Mesenchymal stem cell (in vitro differentiated cells and primary cell): ENCODE measurements at regions not wholly inside any gene's neighbourhood (a gene's known extent, or its start where the extent isn't known, plus 50 kb on each side); places are given as distances from the start of the nearest gene placed in this dataset.

ENCODE experiments used
- DNase-seq: peaks from one replicate; pipeline ENCODE4 v3.0.0-alpha.2; 2013
- H2AFZ ChIP-seq: one replicate; pipeline ENCODE4 v1.6.1; 2013; ENCODE audit warnings: low read depth, mild to moderate bottlenecking, control low read depth, inconsistent platforms, low read length, moderate library complexity
- H2AK5ac ChIP-seq: 2 replicates; pipeline ENCODE4 v1.6.1; 2013; ENCODE audit warnings: low read length, moderate library complexity, mild to moderate bottlenecking, inconsistent platforms; ENCODE audit not compliant: severe bottlenecking
- H2BK120ac ChIP-seq: one replicate; pipeline ENCODE4 v1.6.1; 2013; ENCODE audit warnings: low read depth, mild to moderate bottlenecking, inconsistent platforms, low read length, moderate library complexity
- H2BK12ac ChIP-seq, 2 experiments: one replicate each; pipeline ENCODE4 v1.6.1; 2013; ENCODE audit warnings: inconsistent platforms in 2 of 2, low read length in 2 of 2, mild to moderate bottlenecking in 2 of 2, moderate library complexity in 2 of 2, control low read depth in 1 of 2
- H2BK15ac ChIP-seq: one replicate; pipeline ENCODE4 v1.6.1; 2013; ENCODE audit warnings: mild to moderate bottlenecking, low read depth, inconsistent platforms; ENCODE audit not compliant: poor library complexity, severe bottlenecking
- H2BK5ac ChIP-seq: 2 replicates; pipeline ENCODE4 v1.6.1; 2013; ENCODE audit warnings: low read depth, mild to moderate bottlenecking, low read length, control low read depth, inconsistent platforms; ENCODE audit not compliant: poor library complexity, severe bottlenecking
- H3K14ac ChIP-seq, 2 experiments: one replicate each; pipeline ENCODE4 v1.6.1; 2013; ENCODE audit warnings: inconsistent platforms in 2 of 2, low read length in 2 of 2, control low read depth in 1 of 2, mild to moderate bottlenecking in 1 of 2, moderate library complexity in 1 of 2
- H3K18ac ChIP-seq, 2 experiments: one replicate each; pipeline ENCODE4 v1.6.1; 2013; ENCODE audit warnings: inconsistent platforms in 2 of 2, low read length in 2 of 2, control low read depth in 1 of 2, low read depth in 1 of 2, mild to moderate bottlenecking in 1 of 2
- H3K23ac ChIP-seq, 2 experiments: one replicate each; pipeline ENCODE4 v1.6.1; 2013; ENCODE audit warnings: inconsistent platforms in 2 of 2, low read length in 2 of 2, mild to moderate bottlenecking in 2 of 2, moderate library complexity in 2 of 2, control low read depth in 1 of 2
- H3K27ac ChIP-seq: 2 replicates; pipeline ENCODE4 v1.5.1; 2013; ENCODE audit warnings: mild to moderate bottlenecking, moderate library complexity, low read length, control low read depth, inconsistent platforms; ENCODE audit not compliant: poor library complexity, severe bottlenecking
- H3K27me3 ChIP-seq, 2 experiments: 2 replicates each; pipeline versions ENCODE4 v1.6.1 to v1.7.0; 2013; ENCODE audit warnings: low read length in 2 of 2, mild to moderate bottlenecking in 2 of 2, moderate library complexity in 2 of 2, control low read depth in 1 of 2, inconsistent platforms in 1 of 2; ENCODE audit not compliant: control insufficient read depth in 1 of 2, insufficient read depth in 1 of 2
- H3K36me3 ChIP-seq, 2 experiments: 2 replicates each; pipeline versions ENCODE4 v1.6.1 to v1.7.0; 2013; ENCODE audit warnings: low read length in 2 of 2, control low read depth in 1 of 2, inconsistent platforms in 1 of 2, low read depth in 1 of 2, mild to moderate bottlenecking in 1 of 2; ENCODE audit not compliant: insufficient read depth in 2 of 2, control insufficient read depth in 1 of 2
- H3K4ac ChIP-seq, 2 experiments: one replicate each; pipeline ENCODE4 v1.6.1; 2013; ENCODE audit warnings: inconsistent platforms in 2 of 2, low read length in 2 of 2, mild to moderate bottlenecking in 2 of 2, moderate library complexity in 2 of 2, control low read depth in 1 of 2, low read depth in 1 of 2
- H3K4me1 ChIP-seq: 2 replicates; pipeline ENCODE4 v1.6.1; 2013; ENCODE audit warnings: low read depth, low read length, control low read depth; ENCODE audit not compliant: control insufficient read depth, insufficient read depth
- H3K4me2 ChIP-seq: 2 replicates; pipeline ENCODE4 v1.6.1; 2013; ENCODE audit warnings: low read length, mild to moderate bottlenecking, inconsistent platforms; ENCODE audit not compliant: poor library complexity, severe bottlenecking
- H3K4me3 ChIP-seq, 2 experiments: 2 replicates each; pipeline versions ENCODE4 v1.5.1 to v1.7.0; 2013; ENCODE audit warnings: low read length in 2 of 2, mild to moderate bottlenecking in 2 of 2, control low read depth in 1 of 2, low read depth in 1 of 2; ENCODE audit not compliant: insufficient read depth in 1 of 2
- H3K79me1 ChIP-seq: replicated peaks from 2 replicates; pipeline ENCODE4 v1.6.1; 2013; ENCODE audit warnings: mild to moderate bottlenecking, control low read depth, low read length, inconsistent platforms; ENCODE audit not compliant: poor library complexity, severe bottlenecking
- H3K9ac ChIP-seq: 2 replicates; pipeline ENCODE4 v1.7.0; 2013; ENCODE audit warnings: mild to moderate bottlenecking, low read length, moderate library complexity
- H3K9me3 ChIP-seq: 2 replicates; pipeline ENCODE4 v1.7.0; 2013; ENCODE audit warnings: mild to moderate bottlenecking, low read length; ENCODE audit not compliant: control insufficient read depth
- H4K8ac ChIP-seq: one replicate; pipeline ENCODE4 v1.6.1; 2013; ENCODE audit warnings: inconsistent platforms, mild to moderate bottlenecking, low read length, moderate library complexity
- H4K91ac ChIP-seq: one replicate; pipeline ENCODE4 v1.6.1; 2013; ENCODE audit warnings: mild to moderate bottlenecking, low read length, inconsistent platforms
- WGBS: methylation state at CpG from one replicate; pipeline ENCODE4 v1.1.7; 2013; ENCODE audit warnings: mixed read lengths; 5-methylcytosine and 5-hydroxymethylcytosine counted together

GRCh38 chr7:85462671-85463070, 275.8 kb upstream of the SEMA3D start:
- H3K27ac ChIP-seq, result no peak overlapping the region
- 25% methylated on average over 4 of the region's 6 CpGs for WGBS
- peak; percentile 40 for DNase-seq

DNA sequence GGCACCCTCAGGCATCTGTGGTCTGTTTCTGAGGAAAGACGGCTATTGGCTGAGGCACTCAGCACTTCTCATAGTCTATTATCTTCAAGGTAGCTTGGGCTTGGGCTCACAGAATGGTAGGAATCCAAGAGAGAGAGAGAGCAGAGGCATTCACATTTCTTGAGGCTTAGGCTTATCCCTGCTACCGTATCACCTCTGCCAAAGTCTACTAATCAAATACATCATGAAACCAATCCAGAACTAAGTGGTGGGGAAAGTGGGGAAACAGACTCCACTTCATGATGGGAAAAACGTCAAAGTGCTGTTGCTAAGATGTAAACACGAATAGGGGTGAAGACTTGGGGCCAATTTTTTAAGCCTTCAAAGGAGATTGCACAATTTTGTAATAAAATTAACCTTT, 271.1 kb upstream of the SEMA3D start:
- no peak overlapping the region for H2BK120ac ChIP-seq
- no peak overlapping the region for H3K18ac ChIP-seq
- no peaks in the 10 kb centered on the region for H3K27me3 ChIP-seq
- no peak overlapping the region for H3K14ac ChIP-seq
- no peak overlapping the region for H2BK5ac ChIP-seq
- H3K4me3 ChIP-seq, result no peak overlapping the region
- H3K27ac ChIP-seq, result no peak overlapping the region
- no peaks in the 10 kb centered on the region for H3K79me1 ChIP-seq
- no peak overlapping the region for H4K8ac ChIP-seq
- H3K36me3 ChIP-seq, result no peaks in the 10 kb centered on the region
- H2BK15ac ChIP-seq, result no peak overlapping the region
- no peaks in the 10 kb centered on the region for H3K4me1 ChIP-seq
- no peaks in the 10 kb centered on the region for H3K9me3 ChIP-seq
- no peak overlapping the region for H3K23ac ChIP-seq
- no peak overlapping the region for H3K4me2 ChIP-seq
- H3K4ac ChIP-seq, result no peak overlapping the region
- no peak for DNase-seq
- H2BK12ac ChIP-seq, result no peak overlapping the region
- WGBS, result no CpG with 5 or more reads among the region's 4 CpGs
- no peak overlapping the region for H3K9ac ChIP-seq
- H2AK5ac ChIP-seq, result no peak overlapping the region
- no peak overlapping the region for H2AFZ ChIP-seq
- H4K91ac ChIP-seq, result no peak overlapping the region

More at GRCh38 chr7:85462671-85463070, 275.8 kb upstream of the SEMA3D start:
- Histone ChIP-seq H2AK5ac (no peak overlapping the region), H3K18ac (no peak overlapping the region), H4K8ac (no peak overlapping the region), H3K9ac (no peak overlapping the region), H2BK5ac (no peak overlapping the region), H2BK120ac (no peak overlapping the region), H2AFZ (no peak overlapping the region), H3K4me2 (no peak overlapping the region), H2BK15ac (no peak overlapping the region), H3K36me3 (no peaks in the 10 kb centered on the region), H3K23ac (no peak overlapping the region), H3K14ac (no peak overlapping the region), H3K4me3 (no peak overlapping the region), H3K4me1 (no peaks in the 10 kb centered on the region), H4K91ac (no peak overlapping the region), H3K27me3 (no peaks in the 10 kb centered on the region), H2BK12ac (no peak overlapping the region), H3K9me3 (no peaks in the 10 kb centered on the region), H3K79me1 (no peaks in the 10 kb centered on the region), H3K4ac (no peak overlapping the region)

DNA sequence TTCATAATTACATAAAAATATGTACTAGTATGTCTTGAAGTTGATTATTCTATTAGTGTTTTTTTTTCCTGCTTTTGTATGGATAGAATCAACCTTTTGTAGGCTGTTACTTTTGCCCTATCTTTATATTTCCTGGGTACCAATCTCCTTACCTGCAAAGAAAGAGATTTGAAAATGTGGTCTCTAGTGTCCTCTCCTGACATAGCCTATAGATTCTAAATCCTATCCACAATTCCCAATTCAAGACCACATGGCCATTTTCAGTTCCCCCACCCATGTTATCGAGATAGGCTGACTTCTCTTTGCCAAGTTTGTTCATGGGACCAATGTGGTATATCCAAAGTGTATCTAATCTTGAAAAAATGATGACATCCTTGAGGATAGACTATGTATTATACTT, 269.4 kb upstream of the SEMA3D start:
- Histone ChIP-seq H2BK120ac (no peak overlapping the region), H3K4me3 (no peak overlapping the region), H3K9ac (no peak overlapping the region), H3K4me1 (no peaks in the 10 kb centered on the region), H3K4ac (no peak overlapping the region), H3K27ac (no peak overlapping the region), H3K18ac (no peak overlapping the region), H3K23ac (no peak overlapping the region), H2AFZ (no peak overlapping the region), H4K91ac (no peak overlapping the region), H3K79me1 (no peaks in the 10 kb centered on the region), H2BK12ac (no peak overlapping the region), H2BK5ac (no peak overlapping the region), H3K14ac (no peak overlapping the region), H2BK15ac (no peak overlapping the region), H3K4me2 (no peak overlapping the region), H3K27me3 (no peaks in the 10 kb centered on the region), H3K9me3 (no peaks in the 10 kb centered on the region), H3K36me3 (no peaks in the 10 kb centered on the region), H2AK5ac (no peak overlapping the region), H4K8ac (no peak overlapping the region)
- WGBS, result no CpG with 5 or more reads among the region's 1 CpG
- no peak for DNase-seq

- H3K4me1 ChIP-seq, result no peaks in the 10 kb centered on the region
- no peak overlapping the region for H2BK12ac ChIP-seq
- H3K27ac ChIP-seq, result no peak overlapping the region
- H3K23ac ChIP-seq, result no peak overlapping the region
- no peak overlapping the region for H3K4me3 ChIP-seq
- DNase-seq, result no peak
- no peak overlapping the region for H3K18ac ChIP-seq
- no peaks in the 10 kb centered on the region for H3K36me3 ChIP-seq
- H3K4me2 ChIP-seq, result no peak overlapping the region
- H2AK5ac ChIP-seq, result no peak overlapping the region
- no peaks in the 10 kb centered on the region for H3K27me3 ChIP-seq
- H3K4ac ChIP-seq, result no peak overlapping the region
- H3K9me3 ChIP-seq, result no peaks in the 10 kb centered on the region
- no peak overlapping the region for H4K8ac ChIP-seq
- H2BK15ac ChIP-seq, result no peak overlapping the region
- H2BK5ac ChIP-seq, result no peak overlapping the region
- H2AFZ ChIP-seq, result no peak overlapping the region
- no peak overlapping the region for H3K9ac ChIP-seq
- H2BK120ac ChIP-seq, result no peak overlapping the region
- no peak overlapping the region for H3K14ac ChIP-seq
- H3K79me1 ChIP-seq, result no peaks in the 10 kb centered on the region
- no peak overlapping the region for H4K91ac ChIP-seq
Observed at GRCh38 chr7:85454904-85455303, 268.0 kb upstream of the SEMA3D start.
